ENCODE measurements at regions not wholly inside any gene's neighbourhood (a gene's known extent, or its start where the extent isn't known, plus 50 kb on each side); places are given as distances from the start of the nearest gene placed in this dataset.
"Not testable (repeated sequence)": the region's sequence is repeated elsewhere in the genome, so short reads cannot be mapped to it uniquely, and the experiment has no call there.

- WGBS, result 67% methylated on average over 2 of the region's 2 CpGs
- Histone ChIP-seq H3K36me3 (no peaks in the 10 kb centered on the region), H3K4me3 (no peak overlapping the region), H3K9me3 (no peaks in the 10 kb centered on the region), H3K27me3 (no peaks in the 10 kb centered on the region), H3K4me1 (no peaks in the 10 kb centered on the region), H3K27ac (replicated peaks in 1 of 4) (no peak overlapping the region)
- TF ChIP-seq POLR2AphosphoS5 (IDR thresholded peaks at IDR 0.05) (no peak), POLR2A (IDR thresholded peaks at IDR 0.05; ENCODE audit: low read depth) (no peak), EP300 (IDR thresholded peaks at IDR 0.05) (no peak), CTCF (IDR thresholded peaks at IDR 0.05) (no peak)
- DNase-seq (ENCODE audit: extremely low spot score), result no peak
- intact Hi-C loops (cut with DNase I), result no loop called here
These were observed 374.9 kb upstream of the CLINT1 start for GRCh38 chr5:158233735-158234322.

GRCh38 chr5:158227314-158227713 is 368.4 kb upstream of the CLINT1 start:
- H3K27me3 ChIP-seq; intact Hi-C loops (cut with DNase I); H3K27ac ChIP-seq (replicated peaks in 1 of 4); H3K9me3 ChIP-seq; DNase-seq (ENCODE audit: extremely low spot score); H3K36me3 ChIP-seq; H3K4me1 ChIP-seq; H3K4me3 ChIP-seq: not testable (repeated sequence)
- 93% methylated on average over 5 of the region's 5 CpGs for WGBS

- no peak for TF ChIP-seq POLR2A (IDR thresholded peaks at IDR 0.05; ENCODE audit: low read depth)
- TF ChIP-seq EP300 (IDR thresholded peaks at IDR 0.05), result no peak
- no peak for TF ChIP-seq CTCF (IDR thresholded peaks at IDR 0.05)
- no peak for TF ChIP-seq POLR2AphosphoS5 (IDR thresholded peaks at IDR 0.05)
- no peaks in the 10 kb centered on the region for H3K4me1 ChIP-seq
- 91% methylated on average over 5 of the region's 5 CpGs for WGBS
- H3K27me3 ChIP-seq, result no peaks in the 10 kb centered on the region
- intact Hi-C loops (cut with DNase I), result no loop called here
- H3K4me3 ChIP-seq, result no peak overlapping the region
- no peak overlapping the region for H3K27ac ChIP-seq (replicated peaks in 1 of 4)
- no peaks in the 10 kb centered on the region for H3K36me3 ChIP-seq
- DNase-seq (ENCODE audit: extremely low spot score), result no peak
- peaks cover 0 to 4% (median 0%) of the 10 kb centered on the region in 4 donors for H3K9me3 ChIP-seq
These were observed 367.6 kb upstream of the CLINT1 start for GRCh38 chr5:158226496-158226895.

GRCh38 chr5:158224253-158224652 is 365.3 kb upstream of the CLINT1 start:
- Histone ChIP-seq H3K9me3 (peaks cover 0 to 4% (median 0%) of the 10 kb centered on the region in 4 donors), H3K4me3 (no peak overlapping the region), H3K4me1 (no peaks in the 10 kb centered on the region), H3K36me3 (no peaks in the 10 kb centered on the region), H3K27me3 (no peaks in the 10 kb centered on the region), H3K27ac (replicated peaks in 1 of 4) (no peak overlapping the region)
- DNase-seq (ENCODE audit: extremely low spot score), result peak; percentile 78
- intact Hi-C loops (cut with DNase I), result no loop called here
- no peak for TF ChIP-seq CTCF (IDR thresholded peaks at IDR 0.05)
- TF ChIP-seq POLR2AphosphoS5 (IDR thresholded peaks at IDR 0.05), result no peak
- TF ChIP-seq EP300 (IDR thresholded peaks at IDR 0.05), result no peak
- TF ChIP-seq POLR2A (IDR thresholded peaks at IDR 0.05; ENCODE audit: low read depth), result no peak
- WGBS, result 90% methylated on average over 2 of the region's 2 CpGs

GRCh38 chr5:158223054-158223600 is 364.2 kb upstream of the CLINT1 start:
- TF ChIP-seq POLR2AphosphoS5 (IDR thresholded peaks at IDR 0.05) (no peak), EP300 (IDR thresholded peaks at IDR 0.05) (no peak), CTCF (IDR thresholded peaks at IDR 0.05) (no peak), POLR2A (IDR thresholded peaks at IDR 0.05; ENCODE audit: low read depth) (no peak)
- no peak overlapping the region for H3K4me3 ChIP-seq
- peaks cover 0 to 4% (median 0%) of the 10 kb centered on the region in 4 donors for H3K9me3 ChIP-seq
- no peaks in the 10 kb centered on the region for H3K36me3 ChIP-seq
- no peaks in the 10 kb centered on the region for H3K27me3 ChIP-seq
- intact Hi-C loops (cut with DNase I), result no loop called here
- 80% methylated on average over 2 of the region's 7 CpGs for WGBS
- DNase-seq (ENCODE audit: extremely low spot score), result peak; percentile 53
- no peak overlapping the region for H3K27ac ChIP-seq (replicated peaks in 1 of 4)
- no peaks in the 10 kb centered on the region for H3K4me1 ChIP-seq

Data from esophagus muscularis mucosa (tissue), 4 donors.